Esophagus muscularis mucosa (tissue), 4 donors: ENCODE measurements at regions not wholly inside any gene's neighbourhood (a gene's known extent, or its start where the extent isn't known, plus 50 kb on each side); places are given as distances from the start of the nearest gene placed in this dataset.

Experiments used
- DNase-seq: peaks from one replicate; pipeline ENCODE4 v3.0.0-alpha.2; 2017; ENCODE audit errors: extremely low spot score
- H3K27ac ChIP-seq, 4 donors: fragments of 200-600 bp; sonication (generic); replicated peaks in 1 of 4; 1 replicate in 3 of 4; 2 replicates in 1 of 4; pipeline ENCODE4 v1.5.1; 2016 to 2019; ENCODE audit warnings: mild to moderate bottlenecking in 1 of 4
- H3K27me3 ChIP-seq, 4 donors: fragments of 200-600 bp; sonication (generic); one replicate each; pipeline versions ENCODE4 v1.5.1 to v1.6.0; 2016 to 2019
- H3K36me3 ChIP-seq, 4 donors: fragments of 200-600 bp; sonication (generic); one replicate each; pipeline ENCODE4 v1.5.1; 2016 to 2019
- H3K4me1 ChIP-seq, 4 donors: fragments of 200-600 bp; sonication (generic); one replicate each; pipeline ENCODE4 v1.5.1; 2016 to 2019
- H3K4me3 ChIP-seq, 4 donors: fragments of 200-600 bp; sonication (generic); 1 replicate in 2 of 4; 2 replicates in 2 of 4; pipeline ENCODE4 v1.5.1; 2016 to 2019; ENCODE audit warnings: mild to moderate bottlenecking in 4 of 4, moderate library complexity in 1 of 4
- H3K9me3 ChIP-seq, 4 donors: fragments of 200-600 bp; sonication (generic); 1 replicate in 3 of 4; 2 replicates in 1 of 4; pipeline ENCODE4 v1.5.1; 2016 to 2019
- CTCF ChIP-seq, 3 experiments: fragments of 200-600 bp in 2 of 3; fragments of 450-650 bp in 1 of 3; sonication (generic) in 2 of 3; IDR thresholded peaks; one replicate each; pipeline ENCODE4 v1.5.1; 2017 to 2019; ENCODE audit warnings: antibody characterized with exemption in 3 of 3, mild to moderate bottlenecking in 2 of 3, moderate library complexity in 1 of 3
- EP300 ChIP-seq: sonication (generic); formaldehyde crosslinking; IDR thresholded peaks from one replicate; pipeline ENCODE4 v1.6.1; 2017; ENCODE audit warnings: antibody characterized with exemption
- POLR2A ChIP-seq: fragments of 450-650 bp; IDR thresholded peaks from one replicate; pipeline ENCODE4 v1.6.1; 2017; ENCODE audit warnings: antibody characterized with exemption, moderate library complexity, mild to moderate bottlenecking, low read depth
- POLR2AphosphoS5 ChIP-seq, 2 donors: sonication (generic); formaldehyde crosslinking; IDR thresholded peaks; one replicate each; pipeline ENCODE4 v1.6.1; 2017; ENCODE audit warnings: antibody characterized with exemption in 2 of 2
- WGBS: methylation state at CpG from one replicate; pipeline ENCODE4 v1.1.5; 2018; 5-methylcytosine and 5-hydroxymethylcytosine counted together
- intact Hi-C: fragments of 100-400 bp; cut with DNase I; formaldehyde crosslinking; loops from one replicate; pipeline ENCODE4 v1.15.1; 2023

- Histone ChIP-seq H3K4me1 (no peaks in the 10 kb centered on the region), H3K9me3 (no peaks in the 10 kb centered on the region), H3K27ac (no peak overlapping the region), H3K36me3 (no peaks in the 10 kb centered on the region), H3K4me3 (no peak overlapping the region), H3K27me3 (no peaks in the 10 kb centered on the region)
- no peak for DNase-seq
- no peak for TF ChIP-seq POLR2AphosphoS5 (IDR thresholded peaks at IDR 0.05)
- no peak for TF ChIP-seq POLR2A
- TF ChIP-seq EP300, result no peak
- no peak for TF ChIP-seq CTCF (IDR thresholded peaks at IDR 0.05)
- 30% methylated on average over 3 of the region's 3 CpGs for WGBS
- intact Hi-C loops, result no loop called here
Measured at GRCh38 chrX:42996861-42997260, 218.9 kb upstream of the PPP1R2C start.

- H3K27me3 ChIP-seq, result no peaks in the 10 kb centered on the region
- no peaks in the 10 kb centered on the region for H3K9me3 ChIP-seq
- TF ChIP-seq EP300 (no peak), POLR2A (no peak), CTCF (IDR thresholded peaks at IDR 0.05) (no peak), POLR2AphosphoS5 (IDR thresholded peaks at IDR 0.05) (no peak)
- H3K36me3 ChIP-seq, result no peaks in the 10 kb centered on the region
- no peaks in the 10 kb centered on the region for H3K4me1 ChIP-seq
- H3K27ac ChIP-seq, result no peak overlapping the region
- 68% methylated on average over 2 of the region's 2 CpGs for WGBS
- intact Hi-C loops, result no loop called here
- H3K4me3 ChIP-seq, result no peak overlapping the region
- DNase-seq, result no peak
Measured at GRCh38 chrX:43000121-43000520, 222.2 kb upstream of the PPP1R2C start.

GRCh38 chrX:43002526-43003203, 224.7 kb upstream of the PPP1R2C start:
- DNase-seq, result no peak
- no peaks in the 10 kb centered on the region for H3K9me3 ChIP-seq
- TF ChIP-seq POLR2AphosphoS5 (IDR thresholded peaks at IDR 0.05) (no peak), POLR2A (no peak), EP300 (no peak), CTCF (IDR thresholded peaks at IDR 0.05) (no peak)
- intact Hi-C loops, result no loop called here
- H3K4me1 ChIP-seq, result no peaks in the 10 kb centered on the region
- no peaks in the 10 kb centered on the region for H3K36me3 ChIP-seq
- 82% methylated on average over 4 of the region's 4 CpGs for WGBS
- H3K27ac ChIP-seq, result no peak overlapping the region
- peaks cover 0 to under 1% (median 0%) of the 10 kb centered on the region in 4 donors for H3K27me3 ChIP-seq
- no peak overlapping the region for H3K4me3 ChIP-seq

- intact Hi-C loops, result no loop called here
- H3K4me3 ChIP-seq, result no peak overlapping the region
- no peaks in the 10 kb centered on the region for H3K36me3 ChIP-seq
- H3K9me3 ChIP-seq, result no peaks in the 10 kb centered on the region
- no peaks in the 10 kb centered on the region for H3K4me1 ChIP-seq
- H3K27me3 ChIP-seq, result peaks cover 0 to 6% (median 0%) of the 10 kb centered on the region in 4 donors
- no peak overlapping the region for H3K27ac ChIP-seq
- WGBS, result 79% methylated on average over 3 of the region's 3 CpGs
- TF ChIP-seq CTCF (IDR thresholded peaks at IDR 0.05), result no peak
- no peak for TF ChIP-seq EP300
- DNase-seq, result no peak
Measured at GRCh38 chrX:43003204-43003565, 225.2 kb upstream of the PPP1R2C start.

- Histone ChIP-seq H3K4me3 (no peak overlapping the region), H3K27me3 (peaks cover 0 to 11% (median 0%) of the 10 kb centered on the region in 4 donors), H3K4me1 (no peaks in the 10 kb centered on the region), H3K36me3 (no peaks in the 10 kb centered on the region), H3K9me3 (no peaks in the 10 kb centered on the region), H3K27ac (no peak overlapping the region)
- intact Hi-C loops, result no loop called here
- WGBS, result 88% methylated on average over 2 of the region's 2 CpGs
- DNase-seq, result no peak
- TF ChIP-seq POLR2A (no peak), CTCF (IDR thresholded peaks at IDR 0.05) (no peak), EP300 (no peak), POLR2AphosphoS5 (IDR thresholded peaks at IDR 0.05) (no peak)
Measured at GRCh38 chrX:43003939-43004338, 226.0 kb upstream of the PPP1R2C start.
